SK-N-SH (cell line): ENCODE measurements at regions not wholly inside any gene's neighbourhood (a gene's known extent, or its start where the extent isn't known, plus 50 kb on each side); places are given as distances from the start of the nearest gene placed in this dataset.

ENCODE experiments used
- CTCF ChIA-PET: fragments of 300-600, 350-600 bp; formaldehyde crosslinking; extraction: SDS; loops from one replicate; lab custom pipeline; 2021; lab: Yijun Ruan, JAX
- POLR2A ChIA-PET: fragments of 350-600 bp; sonication (Branson Sonifier 250); formaldehyde crosslinking; extraction: SDS; loops from one replicate; lab custom pipeline; 2020; ENCODE audit warnings: antibody characterized with exemption, inconsistent platforms; lab: Yijun Ruan, JAX
- DNase-seq: peaks from one replicate; pipeline ENCODE4 v3.0.0; 2012
- H2AFZ ChIP-seq: fragments of 200-600 bp; sonication (generic); 2 replicates; pipeline ENCODE4 v1.8.1; 2016; ENCODE audit warnings: antibody characterized with exemption, mild to moderate bottlenecking, low read depth
- H3F3A ChIP-seq: fragments of 200-600 bp; sonication (generic); replicated peaks from 2 replicates; pipeline ENCODE3; 2016; ENCODE audit warnings: antibody characterized with exemption, mild to moderate bottlenecking; ENCODE audit not compliant: insufficient read depth
- H3K27ac ChIP-seq, 2 experiments: fragments of 200-500 bp in 1 of 2; fragments of 200-600 bp in 1 of 2; sonication (Bioruptor generic) in 1 of 2; sonication (generic), shearing (Covaris generic) in 1 of 2; 2 replicates each; pipeline versions ENCODE4 v1.5.1 to v1.6.1; 2014 to 2016; ENCODE audit warnings: low read depth in 2 of 2, inconsistent platforms in 1 of 2, low read length in 1 of 2, mild to moderate bottlenecking in 1 of 2, mixed read lengths in 1 of 2
- H3K27me3 ChIP-seq: fragments of 200-600 bp; sonication (generic), shearing (Covaris generic); 2 replicates; pipeline ENCODE4 v1.6.1; 2016; ENCODE audit warnings: mixed run types; ENCODE audit not compliant: insufficient read depth
- H3K36me3 ChIP-seq, 2 experiments: fragments of 200-500 bp in 1 of 2; fragments of 200-600 bp in 1 of 2; sonication (Bioruptor generic) in 1 of 2; sonication (generic) in 1 of 2; replicated peaks in 1 of 2; 2 replicates each; pipeline versions ENCODE3 to v1.5.1; 2014 to 2016; ENCODE audit warnings: low read length in 1 of 2, mild to moderate bottlenecking in 1 of 2; ENCODE audit not compliant: insufficient read depth in 2 of 2, control insufficient read depth in 1 of 2
- H3K4me1 ChIP-seq, 2 experiments: fragments of 200-500 bp in 1 of 2; fragments of 200-600 bp in 1 of 2; sonication (Bioruptor generic) in 1 of 2; sonication (generic), shearing (Covaris generic) in 1 of 2; 2 replicates each; pipeline versions ENCODE4 v1.5.1 to v1.6.1; 2014 to 2016; ENCODE audit warnings: low read depth in 1 of 2, low read length in 1 of 2, mixed run types in 1 of 2; ENCODE audit not compliant: insufficient read depth in 2 of 2, control insufficient read depth in 1 of 2
- H3K4me2 ChIP-seq: fragments of 200-600 bp; sonication (generic), shearing (Covaris generic); 2 replicates; pipeline ENCODE4 v1.6.1; 2017; ENCODE audit warnings: mixed run types
- H3K4me3 ChIP-seq, 2 experiments: fragments of 200-500 bp in 1 of 2; fragments of 200-600 bp in 1 of 2; sonication (Bioruptor generic) in 1 of 2; sonication (generic), shearing (Covaris generic) in 1 of 2; 2 replicates each; pipeline versions ENCODE4 v1.5.1 to v1.8.1; 2014 to 2016; ENCODE audit warnings: low read depth in 2 of 2, inconsistent platforms in 1 of 2, low read length in 1 of 2, mild to moderate bottlenecking in 1 of 2, mixed read lengths in 1 of 2, moderate library complexity in 1 of 2
- H3K79me2 ChIP-seq: fragments of 200-600 bp; sonication (generic); 2 replicates; pipeline ENCODE4 v1.8.1; 2017; ENCODE audit warnings: mild to moderate bottlenecking; ENCODE audit not compliant: insufficient read depth
- H3K9ac ChIP-seq: fragments of 200-600 bp; sonication (generic); 2 replicates; pipeline ENCODE4 v1.6.1; 2017; ENCODE audit warnings: mixed run types
- H3K9me2 ChIP-seq: fragments of 200-600 bp; sonication (generic); 2 replicates; pipeline ENCODE4 v1.6.1; 2017; ENCODE audit warnings: mixed run types
- H3K9me3 ChIP-seq: fragments of 200-600 bp; sonication (generic); 2 replicates; pipeline ENCODE4 v1.6.1; 2017; ENCODE audit warnings: mixed run types, mild to moderate bottlenecking, moderate library complexity
- H4K20me1 ChIP-seq: fragments of 200-600 bp; sonication (generic); 2 replicates; pipeline ENCODE4 v1.6.1; 2017; ENCODE audit warnings: mild to moderate bottlenecking, mixed run types; ENCODE audit not compliant: insufficient read depth
- CHD2 ChIP-seq: fragments of 150-350 bp; IDR thresholded peaks from 2 replicates; pipeline ENCODE4 v1.6.1; 2018; ENCODE audit warnings: low read length; ENCODE audit not compliant: partially characterized antibody
- FOXJ3 ChIP-seq: sonication (generic); formaldehyde crosslinking; IDR thresholded peaks from 2 replicates; pipeline ENCODE4 v1.5.1; 2020; ENCODE audit warnings: mild to moderate bottlenecking, missing genetic modification reagents
- GABPA ChIP-seq: IDR thresholded peaks from 2 replicates; pipeline ENCODE4 v1.4.0; 2012; ENCODE audit warnings: low read depth, mild to moderate bottlenecking
- GATA2 ChIP-seq: sonication (generic); formaldehyde crosslinking; IDR thresholded peaks from 2 replicates; pipeline ENCODE4 v1.5.0; 2020; ENCODE audit warnings: mild to moderate bottlenecking, missing genetic modification reagents
- MEF2A ChIP-seq: IDR thresholded peaks from 2 replicates; pipeline ENCODE4 v1.4.0; 2012; ENCODE audit warnings: low read depth, borderline replicate concordance
- MXI1 ChIP-seq: IDR thresholded peaks from 2 replicates; pipeline ENCODE4 v1.6.1; 2012; ENCODE audit warnings: mild to moderate bottlenecking, low read depth, low read length, improper control_type of control experiment
- NFIC ChIP-seq: IDR thresholded peaks from 2 replicates; pipeline ENCODE4 v1.4.0; 2012; ENCODE audit warnings: borderline replicate concordance
- RAD21 ChIP-seq: IDR thresholded peaks from 2 replicates; pipeline ENCODE4 v1.6.1; 2012; ENCODE audit warnings: mild to moderate bottlenecking, low read length
- SMC3 ChIP-seq: IDR thresholded peaks from 2 replicates; pipeline ENCODE4 v1.6.1; 2012; ENCODE audit warnings: low read depth, low read length, improper control_type of control experiment
- TEAD4 ChIP-seq: IDR thresholded peaks from 2 replicates; pipeline ENCODE4 v1.4.0; 2012; ENCODE audit warnings: mild to moderate bottlenecking, borderline replicate concordance; ENCODE audit not compliant: insufficient read depth
- USF2 ChIP-seq: fragments of 150-350 bp; IDR thresholded peaks from 2 replicates; pipeline ENCODE4 v1.6.1; 2017; ENCODE audit warnings: antibody characterized with exemption, low read length, low read depth, borderline replicate concordance
- WGBS: methylation state at CpG from one replicate; pipeline ENCODE4 v1.1.6; 2017; ENCODE audit warnings: low lambda C conversion rate; 5-methylcytosine and 5-hydroxymethylcytosine counted together
- TF ChIP-seq, protein P1 (sequence below): IDR thresholded peaks from 2 replicates; pipeline ENCODE4 v1.4.0; 2012; ENCODE audit warnings: low read depth
- TF ChIP-seq, protein P2 (sequence below): IDR thresholded peaks from 2 replicates; pipeline ENCODE4 v1.6.1; 2012; ENCODE audit warnings: mild to moderate bottlenecking, low read depth, low read length, moderate library complexity
- TF ChIP-seq, protein P3 (sequence below): IDR thresholded peaks from 2 replicates; pipeline ENCODE4 v1.4.0; 2012; ENCODE audit warnings: low read depth, borderline replicate concordance

GRCh38 chr1:195197116-195197515 is 1411.1 kb downstream of the KCNT2 start:
- H2AFZ ChIP-seq: no peak overlapping the region
- H4K20me1 ChIP-seq: no peaks in the 10 kb centered on the region
- no peaks in the 10 kb centered on the region for H3K27me3 ChIP-seq
- no peaks in the 10 kb centered on the region; a peak in 1 of 4 replicates for H3K4me1 ChIP-seq
- no peak overlapping the region for H3K4me3 ChIP-seq
- no peaks in the 10 kb centered on the region for H3F3A ChIP-seq
- no peaks in the 10 kb centered on the region for H3K9me3 ChIP-seq
- no peak for DNase-seq
- TF ChIP-seq MEF2A (no peak), MXI1 (no peak), CHD2 (no peak), SMC3 (no peak), TEAD4 (no peak), USF2 (no peak), RAD21 (no peak), GABPA (no peak), GATA2 (CRISPR knock-in tag) (no peak), NFIC (no peak), FOXJ3 (CRISPR knock-in tag) (no peak)
- TF ChIP-seq, protein P1, sequence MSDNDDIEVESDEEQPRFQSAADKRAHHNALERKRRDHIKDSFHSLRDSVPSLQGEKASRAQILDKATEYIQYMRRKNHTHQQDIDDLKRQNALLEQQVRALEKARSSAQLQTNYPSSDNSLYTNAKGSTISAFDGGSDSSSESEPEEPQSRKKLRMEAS: no peak
- TF ChIP-seq, protein P2, sequence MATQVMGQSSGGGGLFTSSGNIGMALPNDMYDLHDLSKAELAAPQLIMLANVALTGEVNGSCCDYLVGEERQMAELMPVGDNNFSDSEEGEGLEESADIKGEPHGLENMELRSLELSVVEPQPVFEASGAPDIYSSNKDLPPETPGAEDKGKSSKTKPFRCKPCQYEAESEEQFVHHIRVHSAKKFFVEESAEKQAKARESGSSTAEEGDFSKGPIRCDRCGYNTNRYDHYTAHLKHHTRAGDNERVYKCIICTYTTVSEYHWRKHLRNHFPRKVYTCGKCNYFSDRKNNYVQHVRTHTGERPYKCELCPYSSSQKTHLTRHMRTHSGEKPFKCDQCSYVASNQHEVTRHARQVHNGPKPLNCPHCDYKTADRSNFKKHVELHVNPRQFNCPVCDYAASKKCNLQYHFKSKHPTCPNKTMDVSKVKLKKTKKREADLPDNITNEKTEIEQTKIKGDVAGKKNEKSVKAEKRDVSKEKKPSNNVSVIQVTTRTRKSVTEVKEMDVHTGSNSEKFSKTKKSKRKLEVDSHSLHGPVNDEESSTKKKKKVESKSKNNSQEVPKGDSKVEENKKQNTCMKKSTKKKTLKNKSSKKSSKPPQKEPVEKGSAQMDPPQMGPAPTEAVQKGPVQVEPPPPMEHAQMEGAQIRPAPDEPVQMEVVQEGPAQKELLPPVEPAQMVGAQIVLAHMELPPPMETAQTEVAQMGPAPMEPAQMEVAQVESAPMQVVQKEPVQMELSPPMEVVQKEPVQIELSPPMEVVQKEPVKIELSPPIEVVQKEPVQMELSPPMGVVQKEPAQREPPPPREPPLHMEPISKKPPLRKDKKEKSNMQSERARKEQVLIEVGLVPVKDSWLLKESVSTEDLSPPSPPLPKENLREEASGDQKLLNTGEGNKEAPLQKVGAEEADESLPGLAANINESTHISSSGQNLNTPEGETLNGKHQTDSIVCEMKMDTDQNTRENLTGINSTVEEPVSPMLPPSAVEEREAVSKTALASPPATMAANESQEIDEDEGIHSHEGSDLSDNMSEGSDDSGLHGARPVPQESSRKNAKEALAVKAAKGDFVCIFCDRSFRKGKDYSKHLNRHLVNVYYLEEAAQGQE: no peak
- TF ChIP-seq, protein P3, sequence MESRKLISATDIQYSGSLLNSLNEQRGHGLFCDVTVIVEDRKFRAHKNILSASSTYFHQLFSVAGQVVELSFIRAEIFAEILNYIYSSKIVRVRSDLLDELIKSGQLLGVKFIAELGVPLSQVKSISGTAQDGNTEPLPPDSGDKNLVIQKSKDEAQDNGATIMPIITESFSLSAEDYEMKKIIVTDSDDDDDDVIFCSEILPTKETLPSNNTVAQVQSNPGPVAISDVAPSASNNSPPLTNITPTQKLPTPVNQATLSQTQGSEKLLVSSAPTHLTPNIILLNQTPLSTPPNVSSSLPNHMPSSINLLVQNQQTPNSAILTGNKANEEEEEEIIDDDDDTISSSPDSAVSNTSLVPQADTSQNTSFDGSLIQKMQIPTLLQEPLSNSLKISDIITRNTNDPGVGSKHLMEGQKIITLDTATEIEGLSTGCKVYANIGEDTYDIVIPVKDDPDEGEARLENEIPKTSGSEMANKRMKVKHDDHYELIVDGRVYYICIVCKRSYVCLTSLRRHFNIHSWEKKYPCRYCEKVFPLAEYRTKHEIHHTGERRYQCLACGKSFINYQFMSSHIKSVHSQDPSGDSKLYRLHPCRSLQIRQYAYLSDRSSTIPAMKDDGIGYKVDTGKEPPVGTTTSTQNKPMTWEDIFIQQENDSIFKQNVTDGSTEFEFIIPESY: no peak
- ChIA-PET CTCF (no interaction called here), POLR2A (no interaction called here)
- H3K36me3 ChIP-seq: peaks cover 0 to 3% of the 10 kb centered on the region in 2 experiments
- H3K27ac ChIP-seq: no peak overlapping the region
- no peaks in the 10 kb centered on the region for H3K79me2 ChIP-seq
- no peak overlapping the region for H3K4me2 ChIP-seq
- no peak overlapping the region for H3K9ac ChIP-seq
- WGBS: 42% methylated on average over 1 of the region's 1 CpG
- no peaks in the 10 kb centered on the region for H3K9me2 ChIP-seq
